Upper lobe of right lung (tissue), 1 donor: ENCODE measurements at regions not wholly inside any gene's neighbourhood (a gene's known extent, or its start where the extent isn't known, plus 50 kb on each side); places are given as distances from the start of the nearest gene placed in this dataset.

Experiments used
- ATAC-seq: fragments of 200-7000 bp; cut with Tn5 transposase; one replicate; pipeline ENCODE4 v1.9.1; 2020; ENCODE audit warnings: mild to moderate bottlenecking, moderate library complexity
- DNase-seq: peaks from one replicate; pipeline ENCODE4 v3.0.0-alpha.2; 2020
- H3K27ac ChIP-seq: fragments of 200-600 bp; one replicate; pipeline ENCODE4 v1.8.0; 2022
- H3K27me3 ChIP-seq: fragments of 200-600 bp; one replicate; pipeline ENCODE4 v1.8.0; 2022; ENCODE audit warnings: mild to moderate bottlenecking
- H3K36me3 ChIP-seq: fragments of 200-600 bp; one replicate; pipeline ENCODE4 v1.8.0; 2022
- H3K4me1 ChIP-seq: fragments of 200-600 bp; one replicate; pipeline ENCODE4 v1.8.0; 2022
- H3K4me3 ChIP-seq: fragments of 200-600 bp; one replicate; pipeline ENCODE4 v1.8.0; 2022; ENCODE audit warnings: mild to moderate bottlenecking
- H3K9me3 ChIP-seq: fragments of 200-600 bp; one replicate; pipeline ENCODE4 v1.8.0; 2022
- intact Hi-C: fragments of 100-400 bp; cut with DNase I; formaldehyde crosslinking; loops from one replicate; pipeline ENCODE4 v1.11.0; 2022
- TF ChIP-seq, protein P1 (sequence below): fragments of 200-600 bp; IDR thresholded peaks from one replicate; pipeline ENCODE4 v1.8.0; 2022; ENCODE audit warnings: antibody characterized with exemption
- donor health status: DM: no; HTN: yes; CAD: no; lungs with severe emphysema.

DNA sequence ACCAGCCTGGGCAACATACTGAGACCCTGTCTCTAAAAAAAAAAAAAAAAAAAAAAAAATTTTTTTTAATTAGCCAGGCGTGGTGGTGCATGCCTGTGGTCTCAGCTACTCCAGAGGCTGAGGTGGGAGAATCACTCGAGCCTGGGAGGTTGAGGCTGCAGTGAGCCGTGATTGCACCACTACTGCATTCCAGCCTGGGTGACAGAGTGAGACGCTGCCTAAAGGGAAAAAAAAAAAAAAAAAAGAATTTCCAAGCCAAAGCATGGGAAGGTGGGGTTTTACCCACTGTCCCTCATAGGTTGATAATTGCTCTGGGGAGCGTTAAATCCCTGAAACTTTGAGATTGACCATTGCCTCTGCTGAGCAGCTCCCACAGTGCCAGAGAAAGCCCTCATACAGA is 427.5 kb downstream of the BCOR start:
- H3K27me3 ChIP-seq = no peaks in the 10 kb centered on the region
- intact Hi-C loops = no loop called here
- no peak for DNase-seq
- no peaks in the 10 kb centered on the region for H3K36me3 ChIP-seq
- TF ChIP-seq, protein P1, sequence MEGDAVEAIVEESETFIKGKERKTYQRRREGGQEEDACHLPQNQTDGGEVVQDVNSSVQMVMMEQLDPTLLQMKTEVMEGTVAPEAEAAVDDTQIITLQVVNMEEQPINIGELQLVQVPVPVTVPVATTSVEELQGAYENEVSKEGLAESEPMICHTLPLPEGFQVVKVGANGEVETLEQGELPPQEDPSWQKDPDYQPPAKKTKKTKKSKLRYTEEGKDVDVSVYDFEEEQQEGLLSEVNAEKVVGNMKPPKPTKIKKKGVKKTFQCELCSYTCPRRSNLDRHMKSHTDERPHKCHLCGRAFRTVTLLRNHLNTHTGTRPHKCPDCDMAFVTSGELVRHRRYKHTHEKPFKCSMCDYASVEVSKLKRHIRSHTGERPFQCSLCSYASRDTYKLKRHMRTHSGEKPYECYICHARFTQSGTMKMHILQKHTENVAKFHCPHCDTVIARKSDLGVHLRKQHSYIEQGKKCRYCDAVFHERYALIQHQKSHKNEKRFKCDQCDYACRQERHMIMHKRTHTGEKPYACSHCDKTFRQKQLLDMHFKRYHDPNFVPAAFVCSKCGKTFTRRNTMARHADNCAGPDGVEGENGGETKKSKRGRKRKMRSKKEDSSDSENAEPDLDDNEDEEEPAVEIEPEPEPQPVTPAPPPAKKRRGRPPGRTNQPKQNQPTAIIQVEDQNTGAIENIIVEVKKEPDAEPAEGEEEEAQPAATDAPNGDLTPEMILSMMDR = no peak
- H3K4me1 ChIP-seq = no peaks in the 10 kb centered on the region
- no peaks in the 10 kb centered on the region for H3K9me3 ChIP-seq
- H3K4me3 ChIP-seq = no peak overlapping the region
- no peak overlapping the region for H3K27ac ChIP-seq
- no peak for ATAC-seq

- ATAC-seq (no peak), DNase-seq (no peak)
- H3K4me3 ChIP-seq = no peak overlapping the region
- H3K27ac ChIP-seq = no peak overlapping the region
- intact Hi-C loops = no loop called here
- H3K36me3 ChIP-seq = no peaks in the 10 kb centered on the region
- no peaks in the 10 kb centered on the region for H3K9me3 ChIP-seq
- TF ChIP-seq, protein P1 = no peak
- no peaks in the 10 kb centered on the region for H3K4me1 ChIP-seq
- no peaks in the 10 kb centered on the region for H3K27me3 ChIP-seq
These were observed 425.4 kb downstream of the BCOR start for GRCh38 chrX:39672405-39672804.

DNA sequence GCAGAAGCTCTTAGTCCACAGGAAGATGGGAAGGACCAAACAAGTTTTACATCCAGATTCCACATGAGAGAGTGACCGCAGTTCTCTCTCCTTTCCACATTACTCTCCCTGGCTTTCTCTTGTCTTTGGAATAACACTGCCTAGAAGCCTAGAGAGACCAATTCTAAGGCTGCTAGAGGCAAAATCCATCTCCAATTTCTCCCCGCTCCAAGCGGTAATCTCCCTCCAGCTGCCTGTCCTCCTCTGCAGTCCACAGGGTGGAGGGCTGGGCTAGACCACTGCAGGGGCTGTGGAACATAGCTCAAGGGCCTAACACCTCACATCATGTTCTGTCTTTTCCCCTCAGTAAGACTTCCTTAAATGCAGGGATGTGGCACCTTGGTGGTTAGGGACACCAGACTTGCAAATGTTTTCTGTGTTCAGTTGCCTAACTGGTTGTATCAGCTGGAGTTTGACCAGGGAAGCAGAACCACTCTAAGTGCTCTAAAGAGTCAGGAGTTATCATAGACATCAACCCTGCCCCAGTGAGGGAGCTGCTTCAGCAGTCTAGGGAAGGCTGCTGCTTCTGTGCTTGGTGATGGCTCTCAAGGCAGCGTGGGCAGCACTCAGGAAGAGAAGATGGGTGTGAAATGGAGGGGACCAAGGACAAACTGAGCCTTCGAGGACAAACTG is 423.1 kb downstream of the BCOR start:
- TF ChIP-seq, protein P1 = no peak
- Histone ChIP-seq H3K4me3 (no peak overlapping the region), H3K27ac (no peak overlapping the region), H3K9me3 (no peaks in the 10 kb centered on the region), H3K36me3 (no peaks in the 10 kb centered on the region), H3K4me1 (no peaks in the 10 kb centered on the region), H3K27me3 (no peaks in the 10 kb centered on the region)
- no peak for DNase-seq
- intact Hi-C loops = no loop called here
- ATAC-seq = no peak

DNA sequence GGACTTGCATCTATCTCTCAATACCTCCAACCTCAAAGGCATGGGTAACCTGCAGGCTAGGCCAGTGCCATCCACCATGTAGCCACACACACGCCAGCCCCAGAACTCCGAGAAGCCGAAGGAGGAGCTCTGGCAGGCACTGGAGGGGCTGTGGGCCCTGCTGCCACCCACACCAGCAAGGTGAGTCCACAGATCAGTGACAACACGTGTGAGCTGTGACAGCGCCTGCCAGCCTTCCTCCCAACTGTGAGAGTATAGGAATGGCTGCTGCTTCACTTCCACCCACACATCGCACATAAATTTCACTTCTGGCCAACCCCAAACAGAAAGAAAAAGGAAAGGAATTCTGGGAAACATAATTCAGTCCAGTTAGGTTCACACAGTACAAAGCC is 422.6 kb downstream of the BCOR start:
- intact Hi-C loops = no loop called here
- Histone ChIP-seq H3K4me1 (no peaks in the 10 kb centered on the region), H3K27ac (no peak overlapping the region), H3K4me3 (no peak overlapping the region), H3K36me3 (no peaks in the 10 kb centered on the region), H3K9me3 (no peaks in the 10 kb centered on the region), H3K27me3 (no peaks in the 10 kb centered on the region)
- ATAC-seq (no peak), DNase-seq (no peak)
- TF ChIP-seq, protein P1 = no peak

DNA sequence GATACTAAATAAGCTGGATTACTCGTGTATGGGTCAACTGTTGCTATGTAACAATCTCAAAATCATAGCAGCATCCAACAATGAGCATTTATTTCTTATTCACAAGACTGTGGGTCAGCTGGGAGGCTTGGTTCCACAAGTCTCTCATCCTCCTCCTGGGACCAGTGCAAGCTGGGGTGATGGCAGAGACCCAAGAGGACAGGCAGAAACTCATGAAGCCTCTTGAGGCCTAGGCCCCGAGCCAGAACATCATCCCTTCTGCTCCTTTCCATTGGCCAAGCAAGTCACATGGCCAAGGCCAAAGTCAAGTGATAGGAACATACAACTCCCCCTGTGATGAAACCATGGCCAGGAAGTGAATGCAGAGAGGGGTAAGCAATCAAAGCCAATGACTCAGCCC is 422.1 kb downstream of the BCOR start:
- TF ChIP-seq, protein P1 = no peak
- ATAC-seq = no peak
- H3K27me3 ChIP-seq = no peaks in the 10 kb centered on the region
- H3K4me1 ChIP-seq = no peaks in the 10 kb centered on the region
- H3K4me3 ChIP-seq = no peak overlapping the region
- DNase-seq = no peak
- no peaks in the 10 kb centered on the region for H3K36me3 ChIP-seq
- H3K27ac ChIP-seq = no peak overlapping the region
- intact Hi-C loops = no loop called here
- H3K9me3 ChIP-seq = no peaks in the 10 kb centered on the region

DNA sequence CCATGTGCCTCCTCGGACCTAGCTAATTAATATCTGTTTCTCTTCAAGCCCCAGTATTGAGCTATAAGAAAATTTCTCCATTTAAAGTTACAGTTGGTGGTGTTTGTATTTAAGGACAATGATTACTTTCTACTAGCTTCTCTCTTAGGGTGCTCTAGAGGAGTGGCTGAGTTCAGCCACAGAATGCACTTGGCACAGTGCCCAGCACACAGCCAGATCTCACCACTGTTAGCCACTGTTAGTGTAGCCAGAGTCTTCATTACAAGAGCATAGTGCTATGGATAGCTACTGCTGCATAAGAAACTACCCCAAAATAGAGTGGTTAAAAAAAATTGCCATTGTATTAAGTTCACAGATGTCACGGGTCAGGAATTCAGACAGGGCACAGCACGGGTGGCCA is 421.3 kb downstream of the BCOR start:
- no peak for DNase-seq
- ATAC-seq = no peak
- Histone ChIP-seq H3K9me3 (no peaks in the 10 kb centered on the region), H3K27ac (no peak overlapping the region), H3K27me3 (no peaks in the 10 kb centered on the region), H3K4me3 (no peak overlapping the region), H3K36me3 (no peaks in the 10 kb centered on the region), H3K4me1 (no peaks in the 10 kb centered on the region)
- intact Hi-C loops = no loop called here
- TF ChIP-seq, protein P1 = no peak
